ENCODE measurements at regions not wholly inside any gene's neighbourhood (a gene's known extent, or its start where the extent isn't known, plus 50 kb on each side); places are given as distances from the start of the nearest gene placed in this dataset.

GRCh38 chr11:70569996-70570692, 171.8 kb downstream of the CTTN start:
- no peaks in the 10 kb centered on the region for H3K9me3 ChIP-seq
- DNase-seq (peak in 1 of 2 donors; percentile 39), ATAC-seq (no peak)
- H3K4me3 ChIP-seq = no peak overlapping the region
- no peaks in the 10 kb centered on the region for H3K36me3 ChIP-seq (ENCODE audit: insufficient read depth in 1 of 2, low read depth in 1 of 2)
- intact Hi-C loops (cut with DNase I) = loop anchor here in 1 of 2 donors (10.0 kb wide), 1 partner anchor 185 kb away; no protein-coding TSS in a partner anchor
- WGBS, 3 donors = 85 to 93% (median 88%) methylated on average over 19 of the region's 19 CpGs
- no peak for TF ChIP-seq CTCF (IDR thresholded peaks at IDR 0.05)
- no peak overlapping the region for H3K27ac ChIP-seq
- peaks cover 0 to 15% (median 0%) of the 10 kb centered on the region in 3 donors for H3K27me3 ChIP-seq (ENCODE audit: insufficient read depth in 3 of 3, low read length in 2 of 3)
- no peaks in the 10 kb centered on the region for H3K4me1 ChIP-seq

GRCh38 chr11:70570693-70571395, 172.5 kb downstream of the CTTN start:
- intact Hi-C loops (cut with DNase I) = no loop called here
- ATAC-seq (no peak), DNase-seq (peak in 1 of 2 donors; percentile 7)
- TF ChIP-seq CTCF (IDR thresholded peaks at IDR 0.05) = no peak
- Histone ChIP-seq H3K27me3 (ENCODE audit: insufficient read depth in 3 of 3, low read length in 2 of 3) (peaks cover 0 to 8% (median 2%) of the 10 kb centered on the region in 3 donors), H3K27ac (no peak overlapping the region), H3K4me3 (no peak overlapping the region), H3K4me1 (no peaks in the 10 kb centered on the region), H3K36me3 (ENCODE audit: insufficient read depth in 1 of 2, low read depth in 1 of 2) (no peaks in the 10 kb centered on the region), H3K9me3 (no peaks in the 10 kb centered on the region)
- 74 to 84% (median 76%) methylated on average over 11 of the region's 11 CpGs for WGBS, 3 donors

DNA sequence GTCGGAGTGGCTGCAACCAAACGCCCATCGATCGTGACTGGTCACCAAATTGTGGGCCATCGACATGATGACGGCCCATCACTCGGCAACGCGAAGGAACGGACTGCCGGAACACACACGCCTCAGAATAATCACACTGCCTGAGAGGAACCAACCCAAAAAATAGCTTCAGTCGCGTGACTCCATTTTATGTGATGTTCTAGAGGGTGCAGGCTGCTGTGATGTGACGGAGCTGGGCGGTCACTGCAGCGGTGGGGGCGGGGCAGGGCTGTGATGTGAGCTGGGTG, 174.6 kb downstream of the CTTN start:
- no peak for TF ChIP-seq CTCF (IDR thresholded peaks at IDR 0.05)

GRCh38 chr11:70573701-70574151, 175.4 kb downstream of the CTTN start:
- ATAC-seq = no peak
- intact Hi-C loops (cut with DNase I) = no loop called here
- peak in 1 of 2 donors; percentile 38 for DNase-seq
- WGBS, 3 donors = 83 to 88% (median 84%) methylated on average over 13 of the region's 13 CpGs
- Histone ChIP-seq H3K4me1 (no peaks in the 10 kb centered on the region), H3K27ac (no peak overlapping the region), H3K4me3 (no peak overlapping the region), H3K36me3 (ENCODE audit: insufficient read depth in 1 of 2, low read depth in 1 of 2) (no peaks in the 10 kb centered on the region), H3K9me3 (no peaks in the 10 kb centered on the region), H3K27me3 (ENCODE audit: insufficient read depth in 3 of 3, low read length in 2 of 3) (peaks cover 0 to 7% (median 2%) of the 10 kb centered on the region in 3 donors)
- no peak for TF ChIP-seq CTCF (IDR thresholded peaks at IDR 0.05)

More for the DNA sequence above, 174.6 kb downstream of the CTTN start:
- Histone ChIP-seq H3K27me3 (ENCODE audit: insufficient read depth in 3 of 3, low read length in 2 of 3) (peaks cover 0 to 7% (median 2%) of the 10 kb centered on the region in 3 donors), H3K36me3 (ENCODE audit: insufficient read depth in 1 of 2, low read depth in 1 of 2) (no peaks in the 10 kb centered on the region), H3K9me3 (no peaks in the 10 kb centered on the region), H3K27ac (no peak overlapping the region), H3K4me3 (no peak overlapping the region), H3K4me1 (no peaks in the 10 kb centered on the region)
- intact Hi-C loops (cut with DNase I) = no loop called here
- ATAC-seq (no peak), DNase-seq (peak in 1 of 2 donors; percentile 27)
- 95 to 96% (median 95%) methylated on average over 18 of the region's 18 CpGs for WGBS, 3 donors
